T-cell (primary cell): ENCODE measurements at regions not wholly inside any gene's neighbourhood (a gene's known extent, or its start where the extent isn't known, plus 50 kb on each side); places are given as distances from the start of the nearest gene placed in this dataset.

ENCODE experiments used
- ATAC-seq, 4 experiments: fragments of 200-7000 bp in 3 of 4; fragments of 150-1000 bp in 1 of 4; cut with Tn5 transposase; replicated peaks in 1 of 4; 1 replicate in 3 of 4; 2 replicates in 1 of 4; pipeline ENCODE4 v1.10.0; 2021; ENCODE audit warnings: moderate library complexity in 3 of 4, mild to moderate bottlenecking in 2 of 4, moderate number of reproducible peaks in 1 of 4
- CTCF ChIA-PET, 2 donors: fragments of 300-600 bp; sonication (Branson Sonifier 250); formaldehyde crosslinking; loops; one replicate each; lab custom pipeline; 2022; ENCODE audit warnings: antibody characterized with exemption in 2 of 2; lab: Charles Lee
- POLR2A ChIA-PET, 2 donors: fragments of 300-600 bp; sonication (Branson Sonifier 250); formaldehyde crosslinking; loops; one replicate each; lab custom pipeline; 2022; ENCODE audit warnings: antibody characterized with exemption in 2 of 2; lab: Charles Lee
- DNase-seq, 35 experiments: peaks; one replicate each; pipeline versions ENCODE4 v3.0.0 to v3.0.0-alpha.2; 2013 to 2023
- H3K27ac ChIP-seq: one replicate; pipeline ENCODE4 v1.5.1; 2013; ENCODE audit warnings: low read length
- H3K27me3 ChIP-seq, 2 experiments: replicated peaks in 1 of 2; 1 replicate in 1 of 2; 2 replicates in 1 of 2; pipeline versions ENCODE4 v1.6.1 to v1.7.0; 2013; ENCODE audit warnings: low read length in 1 of 2, mixed read lengths in 1 of 2; ENCODE audit not compliant: control insufficient read depth in 2 of 2, insufficient read depth in 2 of 2; ENCODE audit errors: extremely low read depth in 1 of 2
- H3K36me3 ChIP-seq, 2 donors: 1 replicate in 1 of 2; 2 replicates in 1 of 2; pipeline versions ENCODE4 v1.6.1 to v1.7.0; 2013; ENCODE audit warnings: low read length in 1 of 2; ENCODE audit not compliant: control insufficient read depth in 2 of 2, insufficient read depth in 1 of 2; ENCODE audit errors: extremely low read depth in 1 of 2
- H3K4me1 ChIP-seq, 2 experiments: 1 replicate in 1 of 2; 2 replicates in 1 of 2; pipeline versions ENCODE4 v1.6.1 to v1.7.0; 2013; ENCODE audit warnings: low read length in 2 of 2, mixed read lengths in 1 of 2; ENCODE audit not compliant: insufficient read depth in 2 of 2, control insufficient read depth in 1 of 2; ENCODE audit errors: extremely low read depth in 1 of 2
- H3K4me3 ChIP-seq, 2 donors: 1 replicate in 1 of 2; 2 replicates in 1 of 2; pipeline versions ENCODE4 v1.5.1 to v1.7.0; 2013; ENCODE audit warnings: mild to moderate bottlenecking in 2 of 2, low read length in 1 of 2, moderate library complexity in 1 of 2; ENCODE audit not compliant: control insufficient read depth in 1 of 2; ENCODE audit errors: extremely low read depth in 1 of 2
- H3K9me3 ChIP-seq: 2 replicates; pipeline ENCODE4 v1.7.0; 2013
- H3K27ac Mint-ChIP-seq, 2 donors: one replicate each; pipeline ENCODE4 v1.8.0; 2020 to 2021; ENCODE audit warnings: mild to moderate bottlenecking in 2 of 2, mixed read lengths in 2 of 2
- H3K27me3 Mint-ChIP-seq, 2 donors: one replicate each; pipeline ENCODE4 v1.8.0; 2021 to 2022; ENCODE audit warnings: mixed read lengths in 2 of 2
- H3K36me3 Mint-ChIP-seq: one replicate; pipeline ENCODE4 v1.8.0; 2021; ENCODE audit warnings: mixed read lengths
- H3K4me1 Mint-ChIP-seq, 3 donors: one replicate each; pipeline ENCODE4 v1.8.0; 2020 to 2022; ENCODE audit warnings: mixed read lengths in 3 of 3, mild to moderate bottlenecking in 1 of 3
- H3K4me3 Mint-ChIP-seq, 3 donors: one replicate each; pipeline ENCODE4 v1.8.0; 2020 to 2022; ENCODE audit warnings: mild to moderate bottlenecking in 3 of 3, mixed read lengths in 3 of 3, moderate library complexity in 3 of 3
- H3K9me3 Mint-ChIP-seq, 3 donors: one replicate each; pipeline ENCODE4 v1.8.0; 2020 to 2022; ENCODE audit warnings: mixed read lengths in 3 of 3
- WGBS: methylation state at CpG from one replicate; pipeline ENCODE4 v1.1.5; 2013; ENCODE audit warnings: missing lambda C conversion rate; ENCODE audit not compliant: insufficient coverage; 5-methylcytosine and 5-hydroxymethylcytosine counted together

GRCh38 chr15:62715946-62716345, 326.6 kb upstream of the TPM1 start:
- POLR2A ChIA-PET: no interaction called here

GRCh38 chr15:62717496-62717895, 325.1 kb upstream of the TPM1 start:
- Mint-ChIP-seq H3K36me3 (no peaks in the 10 kb centered on the region), H3K27me3 (no peaks in the 10 kb centered on the region), H3K9me3 (no peaks in the 10 kb centered on the region), H3K4me1 (no peaks in the 10 kb centered on the region), H3K27ac (no peak overlapping the region), H3K4me3 (no peak overlapping the region)
- ChIA-PET CTCF (no interaction called here), POLR2A (no interaction called here)
- H3K9me3 ChIP-seq: no peaks in the 10 kb centered on the region
- DNase-seq (no peak), ATAC-seq (no peak)
- H3K4me3 ChIP-seq: no peak overlapping the region
- WGBS: 100% methylated on average over 5 of the region's 6 CpGs
- H3K27me3 ChIP-seq: no peaks in the 10 kb centered on the region
- H3K36me3 ChIP-seq: peaks cover 0 to 3% of the 10 kb centered on the region in 2 donors
- H3K4me1 ChIP-seq: no peaks in the 10 kb centered on the region
- H3K27ac ChIP-seq: no peak overlapping the region

More at GRCh38 chr15:62715946-62716345, 326.6 kb upstream of the TPM1 start:
- Histone ChIP-seq H3K36me3 (peaks cover 0 to 3% of the 10 kb centered on the region in 2 donors), H3K27me3 (peaks cover 0 to 3% of the 10 kb centered on the region in 2 experiments), H3K9me3 (no peaks in the 10 kb centered on the region), H3K4me3 (no peak overlapping the region), H3K27ac (no peak overlapping the region), H3K4me1 (no peaks in the 10 kb centered on the region)
- no peaks in the 10 kb centered on the region for H3K4me1 Mint-ChIP-seq
- H3K27me3 Mint-ChIP-seq: no peaks in the 10 kb centered on the region
- no peak overlapping the region for H3K4me3 Mint-ChIP-seq
- no peaks in the 10 kb centered on the region for H3K9me3 Mint-ChIP-seq
- H3K27ac Mint-ChIP-seq: no peak overlapping the region
- DNase-seq (no peak), ATAC-seq (no peak)
- CTCF ChIA-PET: no interaction called here
- no peaks in the 10 kb centered on the region for H3K36me3 Mint-ChIP-seq

- Mint-ChIP-seq H3K4me1 (no peaks in the 10 kb centered on the region), H3K27me3 (no peaks in the 10 kb centered on the region), H3K9me3 (no peaks in the 10 kb centered on the region), H3K4me3 (no peak overlapping the region), H3K27ac (no peak overlapping the region), H3K36me3 (no peaks in the 10 kb centered on the region)
- no peak overlapping the region for H3K4me3 ChIP-seq
- POLR2A ChIA-PET: no interaction called here
- CTCF ChIA-PET: no interaction called here
- WGBS: 89% methylated on average over 4 of the region's 5 CpGs
- DNase-seq (no peak), ATAC-seq (no peak)
- H3K27me3 ChIP-seq: no peaks in the 10 kb centered on the region
- peaks cover 0 to 3% of the 10 kb centered on the region in 2 donors for H3K36me3 ChIP-seq
- no peak overlapping the region for H3K27ac ChIP-seq
- no peaks in the 10 kb centered on the region for H3K4me1 ChIP-seq
- no peaks in the 10 kb centered on the region for H3K9me3 ChIP-seq
These were observed 323.2 kb upstream of the TPM1 start for GRCh38 chr15:62719316-62719715.

- WGBS: 86% methylated on average over 4 of the region's 9 CpGs
- Histone ChIP-seq H3K4me1 (no peaks in the 10 kb centered on the region), H3K36me3 (peaks cover 0 to 3% of the 10 kb centered on the region in 2 donors), H3K4me3 (no peak overlapping the region), H3K27me3 (no peaks in the 10 kb centered on the region), H3K9me3 (no peaks in the 10 kb centered on the region), H3K27ac (no peak overlapping the region)
- no peaks in the 10 kb centered on the region for H3K4me1 Mint-ChIP-seq
- H3K27me3 Mint-ChIP-seq: no peaks in the 10 kb centered on the region
- POLR2A ChIA-PET: no interaction called here
- CTCF ChIA-PET: interaction anchor here in 1 of 2 donors (1.0 kb wide), 1 partner anchor 20 kb away, joined by 3 read pairs; no protein-coding TSS in a partner anchor
- DNase-seq: no peak
- H3K36me3 Mint-ChIP-seq: no peaks in the 10 kb centered on the region
- ATAC-seq: no peak
- H3K9me3 Mint-ChIP-seq: no peaks in the 10 kb centered on the region
- no peak overlapping the region for H3K27ac Mint-ChIP-seq
- H3K4me3 Mint-ChIP-seq: no peak overlapping the region
These were observed 320.3 kb upstream of the TPM1 start for GRCh38 chr15:62722237-62722636.

- no peaks in the 10 kb centered on the region for H3K36me3 ChIP-seq
- Mint-ChIP-seq H3K27ac (no peak overlapping the region), H3K4me3 (no peak overlapping the region), H3K27me3 (peaks cover 0 to 4% of the 10 kb centered on the region in 2 donors), H3K4me1 (no peaks in the 10 kb centered on the region), H3K9me3 (no peaks in the 10 kb centered on the region), H3K36me3 (no peaks in the 10 kb centered on the region)
- H3K27me3 ChIP-seq: no peaks in the 10 kb centered on the region
- H3K27ac ChIP-seq: no peak overlapping the region
- POLR2A ChIA-PET: no interaction called here
- CTCF ChIA-PET: interaction anchor here in 1 of 2 donors (1.0 kb wide), 1 partner anchor 19 kb away, joined by 3 read pairs; no protein-coding TSS in a partner anchor
- DNase-seq: no peak
- no peaks in the 10 kb centered on the region for H3K4me1 ChIP-seq
- ATAC-seq: no peak
- H3K9me3 ChIP-seq: no peaks in the 10 kb centered on the region
- H3K4me3 ChIP-seq: no peak overlapping the region
These were observed 316.1 kb upstream of the TPM1 start for GRCh38 chr15:62726461-62726860.

GRCh38 chr15:62727501-62727900, 315.0 kb upstream of the TPM1 start:
- H3K4me3 Mint-ChIP-seq: no peak overlapping the region
- DNase-seq (no peak), ATAC-seq (no peak)
- Histone ChIP-seq H3K27me3 (no peaks in the 10 kb centered on the region), H3K27ac (no peak overlapping the region), H3K36me3 (no peaks in the 10 kb centered on the region), H3K4me1 (no peaks in the 10 kb centered on the region), H3K4me3 (no peak overlapping the region), H3K9me3 (no peaks in the 10 kb centered on the region)
- 100% methylated on average over 2 of the region's 2 CpGs for WGBS
- H3K27ac Mint-ChIP-seq: no peak overlapping the region
- no peaks in the 10 kb centered on the region for H3K36me3 Mint-ChIP-seq
- H3K9me3 Mint-ChIP-seq: no peaks in the 10 kb centered on the region
- CTCF ChIA-PET: interaction anchor here in 1 of 2 donors (1.0 kb wide), 1 partner anchor 18 kb away, joined by 3 read pairs; no protein-coding TSS in a partner anchor
- POLR2A ChIA-PET: interaction anchor here in 1 of 2 donors (0.6 kb wide), 1 partner anchor 112 kb away, joined by 3 read pairs; no protein-coding TSS in a partner anchor
- peaks cover 4 to 9% of the 10 kb centered on the region in 2 donors for H3K27me3 Mint-ChIP-seq
- H3K4me1 Mint-ChIP-seq: no peaks in the 10 kb centered on the region

GRCh38 chr15:62730825-62731224, 311.7 kb upstream of the TPM1 start:
- H3K27me3 ChIP-seq: no peaks in the 10 kb centered on the region
- WGBS: 100% methylated on average over 1 of the region's 3 CpGs
- H3K27ac ChIP-seq: no peak overlapping the region
- no peaks in the 10 kb centered on the region for H3K36me3 ChIP-seq
- no peak overlapping the region for H3K4me3 ChIP-seq
- H3K4me1 ChIP-seq: no peaks in the 10 kb centered on the region
- Mint-ChIP-seq H3K4me1 (no peaks in the 10 kb centered on the region), H3K4me3 (no peak overlapping the region), H3K27me3 (peaks cover 17 to 20% of the 10 kb centered on the region in 2 donors), H3K36me3 (no peaks in the 10 kb centered on the region), H3K9me3 (no peaks in the 10 kb centered on the region), H3K27ac (no peak overlapping the region)
- H3K9me3 ChIP-seq: no peaks in the 10 kb centered on the region
- POLR2A ChIA-PET: interaction anchor here in 1 of 2 donors (0.9 kb wide), 1 partner anchor 17 kb away, joined by 4 read pairs; no protein-coding TSS in a partner anchor
- DNase-seq (no peak), ATAC-seq (no peak)
- CTCF ChIA-PET: no interaction called here
